HepG2 (cell line): ENCODE measurements at regions not wholly inside any gene's neighbourhood (a gene's known extent, or its start where the extent isn't known, plus 50 kb on each side); places are given as distances from the start of the nearest gene placed in this dataset.

ENCODE experiments used
- ATAC-seq: fragments of 200-7000 bp; cut with Tn5 transposase; 3 replicates; pipeline ENCODE4 v1.9.1; 2020; ENCODE audit warnings: mild to moderate bottlenecking, moderate library complexity
- BruUV-seq: library from RNA; stranded (reverse); fragments of 400-500 nt; replicated peaks from 2 replicates; lab custom pipeline; 2021; lab: Mats Ljungman, UMichigan
- CTCF ChIA-PET: fragments of 300-600 bp; formaldehyde crosslinking; extraction: SDS; loops from one replicate; lab custom pipeline; 2021; ENCODE audit warnings: low total read pairs, inconsistent platforms, low intra/inter-chr PET ratio; lab: Yijun Ruan, JAX
- POLR2A ChIA-PET: fragments of 350-600 bp; sonication (Branson Sonifier 250); formaldehyde crosslinking; loops from one replicate; lab custom pipeline; 2020; ENCODE audit warnings: antibody characterized with exemption, inconsistent platforms; lab: Yijun Ruan, JAX
- DNase-seq: peaks from one replicate; pipeline ENCODE4 v3.0.0-alpha.2; 2015; ENCODE audit warnings: low spot score
- FAIRE-seq: peaks from 3 replicates; lab custom pipeline; 2011; peaks lifted over from hg19 to GRCh38; lab: Jason Lieb, UNC
- H2AFZ ChIP-seq: one replicate; pipeline ENCODE4 v1.6.1; 2011; ENCODE audit warnings: low read length, inconsistent platforms
- H3K27ac ChIP-seq: fragments of 300-600 bp; 3 replicates; pipeline ENCODE4 v1.8.0; 2011; ENCODE audit warnings: mixed run types, mild to moderate bottlenecking, mixed read lengths, low read length, inconsistent platforms; ENCODE audit not compliant: insufficient read depth; ENCODE audit errors: extremely low read length
- H3K27me3 ChIP-seq, 2 experiments: fragments of 200-600 bp in 1 of 2; 2 replicates in 1 of 2; 3 replicates in 1 of 2; pipeline versions ENCODE4 v1.6.0 to v1.8.0; 2011; ENCODE audit warnings: low read length in 2 of 2, mild to moderate bottlenecking in 2 of 2, moderate library complexity in 2 of 2, inconsistent platforms in 1 of 2; ENCODE audit not compliant: insufficient read depth in 2 of 2, control insufficient read depth in 1 of 2
- H3K36me3 ChIP-seq, 2 experiments: fragments of 200-600 bp in 1 of 2; replicated peaks in 1 of 2; 2 replicates in 1 of 2; 3 replicates in 1 of 2; pipeline versions ENCODE4 v1.5.1 to v1.8.0; 2011; ENCODE audit warnings: low read length in 2 of 2, inconsistent platforms in 1 of 2; ENCODE audit not compliant: insufficient read depth in 2 of 2, control insufficient read depth in 1 of 2
- H3K4me1 ChIP-seq: 2 replicates; pipeline ENCODE4 v1.5.1; 2012; ENCODE audit warnings: low read length, inconsistent platforms; ENCODE audit not compliant: insufficient read depth
- H3K4me2 ChIP-seq: 2 replicates; pipeline ENCODE4 v1.6.0; 2011; ENCODE audit warnings: low read depth, low read length, inconsistent platforms
- H3K4me3 ChIP-seq, 3 experiments: fragments of 200-600 bp in 1 of 3; sonication (generic), shearing (Covaris generic) in 1 of 3; replicated peaks in 1 of 3; 2 replicates each; pipeline ENCODE4 v1.5.1; 2011 to 2016; ENCODE audit warnings: low read length in 3 of 3, inconsistent platforms in 2 of 3, low read depth in 2 of 3, mild to moderate bottlenecking in 2 of 3, control low read depth in 1 of 3, mixed read lengths in 1 of 3; ENCODE audit not compliant: insufficient read depth in 1 of 3
- H3K79me2 ChIP-seq: one replicate; pipeline ENCODE4 v1.6.1; 2011; ENCODE audit warnings: low read length, inconsistent platforms; ENCODE audit not compliant: insufficient read depth
- H3K9ac ChIP-seq: 2 replicates; pipeline ENCODE4 v1.6.0; 2011; ENCODE audit warnings: mild to moderate bottlenecking, low read depth, low read length, inconsistent platforms; ENCODE audit not compliant: insufficient read depth
- H3K9me3 ChIP-seq: 2 replicates; pipeline ENCODE4 v1.5.1; 2012; ENCODE audit warnings: mild to moderate bottlenecking, low read length
- H4K20me1 ChIP-seq: 2 replicates; pipeline ENCODE4 v1.6.0; 2011; ENCODE audit warnings: inconsistent platforms, mild to moderate bottlenecking, low read length, moderate library complexity; ENCODE audit not compliant: insufficient read depth
- CREM ChIP-seq, 2 experiments: sonication (generic) in 1 of 2; formaldehyde crosslinking in 1 of 2; IDR thresholded peaks; 2 replicates each; pipeline versions ENCODE4 v1.4.0 to v1.6.1; 2016 to 2020; ENCODE audit warnings: antibody characterized with exemption in 1 of 2, mild to moderate bottlenecking in 1 of 2, missing genetic modification reagents in 1 of 2
- EEA1 ChIP-seq: sonication (generic); formaldehyde crosslinking; IDR thresholded peaks from 2 replicates; pipeline ENCODE4 v1.5.1; 2020; ENCODE audit warnings: mild to moderate bottlenecking, missing genetic modification reagents, borderline replicate concordance
- IRF1 ChIP-seq: sonication (generic); formaldehyde crosslinking; IDR thresholded peaks from 2 replicates; pipeline ENCODE4 v1.4.0; 2020; ENCODE audit warnings: low read depth, mild to moderate bottlenecking, missing genetic modification reagents
- IRX3 ChIP-seq: sonication (generic); formaldehyde crosslinking; IDR thresholded peaks from 2 replicates; pipeline ENCODE4 v1.8.1; 2023; ENCODE audit warnings: mild to moderate bottlenecking, low read depth, missing genetic modification reagents, borderline replicate concordance
- KAT7 ChIP-seq: IDR thresholded peaks from 2 replicates; pipeline ENCODE4 v1.6.1; 2018; ENCODE audit warnings: borderline replicate concordance, missing compliant biosample characterization
- MAF1 ChIP-seq: sonication (generic); formaldehyde crosslinking; IDR thresholded peaks from 2 replicates; pipeline ENCODE4 v1.5.0; 2020; ENCODE audit warnings: missing genetic modification reagents, borderline replicate concordance
- MATR3 ChIP-seq: sonication (generic); formaldehyde crosslinking; IDR thresholded peaks from 2 replicates; pipeline ENCODE4 v1.4.0; 2020; ENCODE audit warnings: missing genetic modification reagents
- POGZ ChIP-seq: sonication (generic); formaldehyde crosslinking; IDR thresholded peaks from 2 replicates; pipeline ENCODE4 v1.4.0; 2020; ENCODE audit warnings: mild to moderate bottlenecking, missing genetic modification reagents
- ZBTB26 ChIP-seq: IDR thresholded peaks from 2 replicates; pipeline ENCODE4 v1.6.1; 2016; ENCODE audit warnings: missing compliant biosample characterization, missing genetic modification reagents, borderline replicate concordance
- ZBTB7B ChIP-seq: sonication (generic); formaldehyde crosslinking; IDR thresholded peaks from 2 replicates; pipeline ENCODE4 v1.4.0; 2020; ENCODE audit warnings: missing genetic modification reagents
- ZNF3 ChIP-seq: IDR thresholded peaks from 2 replicates; pipeline ENCODE4 v1.7.0; 2017; ENCODE audit warnings: inconsistent platforms
- ZNF543 ChIP-seq: sonication (generic); formaldehyde crosslinking; IDR thresholded peaks from 2 replicates; pipeline ENCODE4 v1.4.0; 2020; ENCODE audit warnings: mild to moderate bottlenecking, missing genetic modification reagents
- ZNF569 ChIP-seq: sonication (generic); formaldehyde crosslinking; IDR thresholded peaks from 2 replicates; pipeline ENCODE4 v1.5.0; 2020; ENCODE audit warnings: mild to moderate bottlenecking, missing genetic modification reagents, moderate library complexity, borderline replicate concordance
- ZNF589 ChIP-seq: sonication (generic); formaldehyde crosslinking; conservative IDR thresholded peaks from 2 replicates; pipeline ENCODE4 v1.8.0; 2022; ENCODE audit warnings: mild to moderate bottlenecking, moderate library complexity, missing genetic modification reagents
- ZSCAN20 ChIP-seq: sonication (generic); formaldehyde crosslinking; IDR thresholded peaks from 2 replicates; pipeline ENCODE4 v1.4.0; 2020; ENCODE audit warnings: missing genetic modification reagents, mild to moderate bottlenecking, borderline replicate concordance
- whole genome bisulfite sequencing: methylation state at CpG from one replicate; pipeline ENCODE4 v1.1.6; 2017; ENCODE audit warnings: low lambda C conversion rate; 5-methylcytosine and 5-hydroxymethylcytosine counted together
- in situ Hi-C: cut with HindIII; loops from 2 replicates; pipeline ENCODE4 v1.10.0; 2017; ENCODE audit warnings: low pct_unique_long_range_greater_than_20kb; ENCODE audit not compliant: extremely low pct_ligation_motif_present
- intact Hi-C: fragments of 100-400 bp; cut with micrococcal nuclease; formaldehyde crosslinking; loops from one replicate; pipeline ENCODE4 v1.10.0; 2022; ENCODE audit not compliant: unreplicated experiment
- TF ChIP-seq, protein P1 (sequence below): sonication (generic); formaldehyde crosslinking; IDR thresholded peaks from 2 replicates; pipeline ENCODE4; 2020; ENCODE audit warnings: missing genetic modification reagents, mild to moderate bottlenecking, borderline replicate concordance
- TF ChIP-seq, protein P2 (sequence below): sonication (generic); formaldehyde crosslinking; IDR thresholded peaks from 2 replicates; pipeline ENCODE4 v1.4.0; 2020; ENCODE audit warnings: missing genetic modification reagents, borderline replicate concordance

- Histone ChIP-seq H3K79me2 (no peaks in the 10 kb centered on the region), H3K4me1 (no peaks in the 10 kb centered on the region), H3K9ac (no peak overlapping the region), H3K27ac (no peak overlapping the region), H3K4me2 (no peak overlapping the region), H2AFZ (no peak overlapping the region), H3K9me3 (no peaks in the 10 kb centered on the region), H3K36me3 (no peaks in the 10 kb centered on the region), H3K4me3 (no peak overlapping the region), H4K20me1 (no peaks in the 10 kb centered on the region), H3K27me3 (no peaks in the 10 kb centered on the region; a peak in 1 of 5 replicates)
- in situ Hi-C loops, result no loop called here
- ChIA-PET POLR2A (no interaction called here), CTCF (no interaction called here)
- FAIRE-seq (no peak), ATAC-seq (no peak), DNase-seq (no peak)
- intact Hi-C loops, result no loop called here
- BruUV-seq, result no TSS peak
- under 1% methylated on average over 2 of the region's 2 CpGs for WGBS
- TF ChIP-seq KAT7 (CRISPR knock-in tag), result no peak
- no peak for TF ChIP-seq ZNF589 (CRISPR knock-in tag)
- no peak for TF ChIP-seq CREM (IDR thresholded peaks at IDR 0.05)
- no peak for TF ChIP-seq CREM (CRISPR knock-in tag; IDR thresholded peaks at IDR 0.05)
- TF ChIP-seq, protein P1, sequence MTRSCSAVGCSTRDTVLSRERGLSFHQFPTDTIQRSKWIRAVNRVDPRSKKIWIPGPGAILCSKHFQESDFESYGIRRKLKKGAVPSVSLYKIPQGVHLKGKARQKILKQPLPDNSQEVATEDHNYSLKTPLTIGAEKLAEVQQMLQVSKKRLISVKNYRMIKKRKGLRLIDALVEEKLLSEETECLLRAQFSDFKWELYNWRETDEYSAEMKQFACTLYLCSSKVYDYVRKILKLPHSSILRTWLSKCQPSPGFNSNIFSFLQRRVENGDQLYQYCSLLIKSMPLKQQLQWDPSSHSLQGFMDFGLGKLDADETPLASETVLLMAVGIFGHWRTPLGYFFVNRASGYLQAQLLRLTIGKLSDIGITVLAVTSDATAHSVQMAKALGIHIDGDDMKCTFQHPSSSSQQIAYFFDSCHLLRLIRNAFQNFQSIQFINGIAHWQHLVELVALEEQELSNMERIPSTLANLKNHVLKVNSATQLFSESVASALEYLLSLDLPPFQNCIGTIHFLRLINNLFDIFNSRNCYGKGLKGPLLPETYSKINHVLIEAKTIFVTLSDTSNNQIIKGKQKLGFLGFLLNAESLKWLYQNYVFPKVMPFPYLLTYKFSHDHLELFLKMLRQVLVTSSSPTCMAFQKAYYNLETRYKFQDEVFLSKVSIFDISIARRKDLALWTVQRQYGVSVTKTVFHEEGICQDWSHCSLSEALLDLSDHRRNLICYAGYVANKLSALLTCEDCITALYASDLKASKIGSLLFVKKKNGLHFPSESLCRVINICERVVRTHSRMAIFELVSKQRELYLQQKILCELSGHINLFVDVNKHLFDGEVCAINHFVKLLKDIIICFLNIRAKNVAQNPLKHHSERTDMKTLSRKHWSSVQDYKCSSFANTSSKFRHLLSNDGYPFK, result no peak
- TF ChIP-seq ZNF543 (CRISPR knock-in tag), result no peak
- TF ChIP-seq MAF1 (CRISPR knock-in tag), result no peak
- no peak for TF ChIP-seq MATR3 (CRISPR knock-in tag)
- no peak for TF ChIP-seq ZSCAN20 (CRISPR knock-in tag)
- TF ChIP-seq ZNF569 (CRISPR knock-in tag), result no peak
- no peak for TF ChIP-seq IRX3 (CRISPR knock-in tag)
- TF ChIP-seq, protein P2, sequence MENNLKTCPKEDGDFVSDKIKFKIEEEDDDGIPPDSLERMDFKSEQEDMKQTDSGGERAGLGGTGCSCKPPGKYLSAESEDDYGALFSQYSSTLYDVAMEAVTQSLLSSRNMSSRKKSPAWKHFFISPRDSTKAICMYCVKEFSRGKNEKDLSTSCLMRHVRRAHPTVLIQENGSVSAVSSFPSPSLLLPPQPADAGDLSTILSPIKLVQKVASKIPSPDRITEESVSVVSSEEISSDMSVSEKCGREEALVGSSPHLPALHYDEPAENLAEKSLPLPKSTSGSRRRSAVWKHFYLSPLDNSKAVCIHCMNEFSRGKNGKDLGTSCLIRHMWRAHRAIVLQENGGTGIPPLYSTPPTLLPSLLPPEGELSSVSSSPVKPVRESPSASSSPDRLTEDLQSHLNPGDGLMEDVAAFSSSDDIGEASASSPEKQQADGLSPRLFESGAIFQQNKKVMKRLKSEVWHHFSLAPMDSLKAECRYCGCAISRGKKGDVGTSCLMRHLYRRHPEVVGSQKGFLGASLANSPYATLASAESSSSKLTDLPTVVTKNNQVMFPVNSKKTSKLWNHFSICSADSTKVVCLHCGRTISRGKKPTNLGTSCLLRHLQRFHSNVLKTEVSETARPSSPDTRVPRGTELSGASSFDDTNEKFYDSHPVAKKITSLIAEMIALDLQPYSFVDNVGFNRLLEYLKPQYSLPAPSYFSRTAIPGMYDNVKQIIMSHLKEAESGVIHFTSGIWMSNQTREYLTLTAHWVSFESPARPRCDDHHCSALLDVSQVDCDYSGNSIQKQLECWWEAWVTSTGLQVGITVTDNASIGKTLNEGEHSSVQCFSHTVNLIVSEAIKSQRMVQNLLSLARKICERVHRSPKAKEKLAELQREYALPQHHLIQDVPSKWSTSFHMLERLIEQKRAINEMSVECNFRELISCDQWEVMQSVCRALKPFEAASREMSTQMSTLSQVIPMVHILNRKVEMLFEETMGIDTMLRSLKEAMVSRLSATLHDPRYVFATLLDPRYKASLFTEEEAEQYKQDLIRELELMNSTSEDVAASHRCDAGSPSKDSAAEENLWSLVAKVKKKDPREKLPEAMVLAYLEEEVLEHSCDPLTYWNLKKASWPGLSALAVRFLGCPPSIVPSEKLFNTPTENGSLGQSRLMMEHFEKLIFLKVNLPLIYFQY (CRISPR knock-in tag), result no peak
- TF ChIP-seq EEA1, result no peak
- no peak for TF ChIP-seq ZBTB7B (CRISPR knock-in tag)
- no peak for TF ChIP-seq ZNF3
- TF ChIP-seq IRF1 (CRISPR knock-in tag), result no peak
- TF ChIP-seq ZBTB26 (CRISPR knock-in tag), result no peak
- TF ChIP-seq POGZ, result no peak
These were observed 61.8 kb upstream of the CDC42EP3 start for GRCh38 chr2:37733251-37733650.
